SK-N-MC (cell line): ENCODE measurements at regions not wholly inside any gene's neighbourhood (a gene's known extent, or its start where the extent isn't known, plus 50 kb on each side); places are given as distances from the start of the nearest gene placed in this dataset.

Experiments used
- EZH2 ChIP-seq: fragments of 200-600 bp; sonication (generic); IDR thresholded peaks from one replicate; pipeline ENCODE4 v1.6.1; 2017; ENCODE audit warnings: antibody characterized with exemption
- FOXP2 ChIP-seq: optimal IDR thresholded peaks from 2 replicates; pipeline ENCODE3; 2011; ENCODE audit warnings: mild to moderate bottlenecking, moderate library complexity; ENCODE audit not compliant: insufficient read depth; ENCODE audit errors: extremely low read length, control extremely low read depth
- POLR2AphosphoS5 ChIP-seq: IDR thresholded peaks from 2 replicates; pipeline ENCODE4 v1.6.1; 2012; ENCODE audit warnings: mild to moderate bottlenecking, low read depth, low read length, borderline replicate concordance

GRCh38 chrX:147859666-147860065, 52.1 kb upstream of the FMR1 start:
- TF ChIP-seq POLR2AphosphoS5 = no peak
- no peak for TF ChIP-seq EZH2
- TF ChIP-seq FOXP2 = no peak
